ENCODE measurements at regions not wholly inside any gene's neighbourhood (a gene's known extent, or its start where the extent isn't known, plus 50 kb on each side); places are given as distances from the start of the nearest gene placed in this dataset.
"Not testable (repeated sequence)": the region's sequence is repeated elsewhere in the genome, so short reads cannot be mapped to it uniquely, and the experiment has no call there.

GRCh38 chr6:154938727-154939285 lies 56.3 kb upstream of the TIAM2 start:
- H3K4me3 ChIP-seq (ENCODE audit: low read depth in 1 of 3, low read length in 3 of 3); H3K9me3 ChIP-seq (ENCODE audit: control insufficient read depth in 2 of 2, insufficient read depth in 1 of 2, low read depth in 1 of 2, low read length in 1 of 2); H3K27ac ChIP-seq (ENCODE audit: low read depth in 1 of 3, low read length in 2 of 3); H3K27me3 ChIP-seq (ENCODE audit: control insufficient read depth in 3 of 3, insufficient read depth in 3 of 3, low read length in 3 of 3); H3K4me1 ChIP-seq (ENCODE audit: control insufficient read depth in 3 of 3, insufficient read depth in 2 of 3, low read depth in 1 of 3, low read length in 2 of 3); H3K36me3 ChIP-seq (ENCODE audit: control insufficient read depth in 3 of 3, insufficient read depth in 2 of 3, low read depth in 1 of 3, low read length in 3 of 3); DNase-seq; FAIRE-seq: not testable (repeated sequence)
- WGBS, 3 donors, result 98 to 99% (median 98%) methylated on average over 15 to 16 of the region's 16 CpGs

GRCh38 chr6:154942770-154943169 lies 52.3 kb upstream of the TIAM2 start:
- H3K27ac ChIP-seq (ENCODE audit: low read depth in 1 of 3, low read length in 2 of 3), result no peak overlapping the region
- WGBS, 3 donors, result 94 to 96% (median 95%) methylated on average over 2 of the region's 2 CpGs
- no peak for DNase-seq

GRCh38 chr6:154945271-154945890 lies 49.7 kb upstream of the TIAM2 start:
- Histone ChIP-seq H3K4me1 (ENCODE audit: control insufficient read depth in 3 of 3, insufficient read depth in 2 of 3, low read depth in 1 of 3, low read length in 2 of 3) (no peaks in the 10 kb centered on the region), H3K27ac (ENCODE audit: low read depth in 1 of 3, low read length in 2 of 3) (no peak overlapping the region), H3K9me3 (ENCODE audit: control insufficient read depth in 2 of 2, insufficient read depth in 1 of 2, low read depth in 1 of 2, low read length in 1 of 2) (no peaks in the 10 kb centered on the region), H3K4me3 (ENCODE audit: low read depth in 1 of 3, low read length in 3 of 3) (no peak overlapping the region), H3K27me3 (ENCODE audit: control insufficient read depth in 3 of 3, insufficient read depth in 3 of 3, low read length in 3 of 3) (no peaks in the 10 kb centered on the region), H3K36me3 (ENCODE audit: control insufficient read depth in 3 of 3, insufficient read depth in 2 of 3, low read depth in 1 of 3, low read length in 3 of 3) (peaks cover 0 to 18% (median 0%) of the 10 kb centered on the region in 3 donors)
- no peak for FAIRE-seq
- WGBS, 3 donors, result 91 to 96% (median 96%) methylated on average over 11 of the region's 11 CpGs
- DNase-seq, result no peak

More at GRCh38 chr6:154942770-154943169, 52.3 kb upstream of the TIAM2 start:
- Histone ChIP-seq H3K27me3 (ENCODE audit: control insufficient read depth in 3 of 3, insufficient read depth in 3 of 3, low read length in 3 of 3) (no peaks in the 10 kb centered on the region), H3K9me3 (ENCODE audit: control insufficient read depth in 2 of 2, insufficient read depth in 1 of 2, low read depth in 1 of 2, low read length in 1 of 2) (no peaks in the 10 kb centered on the region), H3K36me3 (ENCODE audit: control insufficient read depth in 3 of 3, insufficient read depth in 2 of 3, low read depth in 1 of 3, low read length in 3 of 3) (peaks cover 0 to 11% (median 0%) of the 10 kb centered on the region in 3 donors), H3K4me3 (ENCODE audit: low read depth in 1 of 3, low read length in 3 of 3) (no peak overlapping the region), H3K4me1 (ENCODE audit: control insufficient read depth in 3 of 3, insufficient read depth in 2 of 3, low read depth in 1 of 3, low read length in 2 of 3) (no peaks in the 10 kb centered on the region)
- no peak for FAIRE-seq

Measured in small intestine (tissue), 7 donors.